T47D (cell line): ENCODE measurements at regions not wholly inside any gene's neighbourhood (a gene's known extent, or its start where the extent isn't known, plus 50 kb on each side); places are given as distances from the start of the nearest gene placed in this dataset.
"Not testable (repeated sequence)": the region's sequence is repeated elsewhere in the genome, so short reads cannot be mapped to it uniquely, and the experiment has no call there.

Experiments used
- DNase-seq, 2 experiments: peaks; one replicate each; pipeline versions ENCODE4 v3.0.0 to v3.0.0-alpha.2; 2011 to 2012; ENCODE audit warnings: low read depth in 1 of 2, low spot score in 1 of 2
- JUND ChIP-seq: IDR thresholded peaks from 2 replicates; pipeline ENCODE4 v1.6.1; 2012; ENCODE audit warnings: low read depth
- in situ Hi-C: cut with HindIII; loops from 2 replicates; pipeline ENCODE4 v1.10.0; 2016; ENCODE audit warnings: low sequenced_read_pairs, low pct_unique_long_range_greater_than_20kb

GRCh38 chr22:22697377-22698117 lies 53.1 kb downstream of the GGTLC2 start:
- DNase-seq: no peak
- in situ Hi-C loops: no loop called here

GRCh38 chr22:22698263-22698750 lies 53.9 kb downstream of the GGTLC2 start:
- in situ Hi-C loops: no loop called here
- DNase-seq: no peak
- no peak for TF ChIP-seq JUND

More at GRCh38 chr22:22697377-22698117, 53.1 kb downstream of the GGTLC2 start:
- no peak for TF ChIP-seq JUND

- no peak for TF ChIP-seq JUND
- in situ Hi-C loops: no loop called here
- DNase-seq: no peak
Measured at GRCh38 chr22:22700631-22701030, 56.2 kb downstream of the GGTLC2 start.

- in situ Hi-C loops, DNase-seq: not testable (repeated sequence)
Measured at GRCh38 chr22:22701557-22701956, 57.1 kb downstream of the GGTLC2 start.

- in situ Hi-C loops: no loop called here
- no peak for DNase-seq
- TF ChIP-seq JUND: no peak
Measured at GRCh38 chr22:22702237-22703202, 58.1 kb downstream of the GGTLC2 start.

- in situ Hi-C loops: no loop called here
- TF ChIP-seq JUND: no peak
- DNase-seq: no peak
Measured at GRCh38 chr22:22703203-22703570, 58.8 kb downstream of the GGTLC2 start.

GRCh38 chr22:22703715-22704114 lies 59.3 kb downstream of the GGTLC2 start:
- no peak for DNase-seq
- no peak for TF ChIP-seq JUND
- in situ Hi-C loops: no loop called here

- in situ Hi-C loops: no loop called here
Measured at GRCh38 chr22:22704156-22704946, 59.9 kb downstream of the GGTLC2 start.

GRCh38 chr22:22705328-22706100 lies 61.1 kb downstream of the GGTLC2 start:
- DNase-seq: no peak
- in situ Hi-C loops: no loop called here
- no peak for TF ChIP-seq JUND

More at GRCh38 chr22:22704156-22704946, 59.9 kb downstream of the GGTLC2 start:
- no peak for DNase-seq
- no peak for TF ChIP-seq JUND

- no peak for DNase-seq
- no peak for TF ChIP-seq JUND
- in situ Hi-C loops: no loop called here
Measured at GRCh38 chr22:22706253-22706915, 62.0 kb downstream of the GGTLC2 start.
